ENCODE measurements at regions not wholly inside any gene's neighbourhood (a gene's known extent, or its start where the extent isn't known, plus 50 kb on each side); places are given as distances from the start of the nearest gene placed in this dataset.

- Histone ChIP-seq H3K4ac (ENCODE audit: low read depth, low read length) (no peak overlapping the region), H3K27ac (ENCODE audit: insufficient read length, low read depth, low read length) (no peak overlapping the region), H3K79me2 (ENCODE audit: insufficient read depth, low read length) (no peaks in the 10 kb centered on the region), H3K9ac (ENCODE audit: extremely low read depth, insufficient read length, low read length) (no peak overlapping the region), H4K20me1 (ENCODE audit: control insufficient read depth, insufficient read depth, insufficient read length) (no peaks in the 10 kb centered on the region), H2BK5ac (ENCODE audit: insufficient read length, low read length) (no peak overlapping the region), H2BK120ac (ENCODE audit: low read depth, low read length, poor library complexity, severe bottlenecking) (no peak overlapping the region), H4K91ac (ENCODE audit: insufficient read length, low read depth, low read length) (no peak overlapping the region), H2AFZ (ENCODE audit: low read length) (no peak overlapping the region), H3T11ph (ENCODE audit: low read length) (no peak overlapping the region), H3K4me2 (ENCODE audit: insufficient read depth, insufficient read length, low read length) (no peak overlapping the region), H3K14ac (ENCODE audit: insufficient read depth, low read length) (no peak overlapping the region), H3K23me2 (ENCODE audit: insufficient read length, low read depth, low read length, poor library complexity, severe bottlenecking) (no peaks in the 10 kb centered on the region), H3K9me3 (ENCODE audit: control insufficient read depth, low read depth, low read length) (no peaks in the 10 kb centered on the region), H3K79me1 (ENCODE audit: insufficient read depth, low read depth, low read length, poor library complexity, severe bottlenecking) (no peaks in the 10 kb centered on the region), H3K56ac (ENCODE audit: insufficient read length, low read depth, low read length) (no peak overlapping the region), H4K8ac (replicated peaks; ENCODE audit: insufficient read length, low read depth, low read length) (no peak overlapping the region), H2BK15ac (ENCODE audit: low read depth, low read length) (no peak overlapping the region), H3K23ac (ENCODE audit: insufficient read length, low read depth, low read length) (no peak overlapping the region), H2BK20ac (ENCODE audit: low read depth, low read length, poor library complexity, severe bottlenecking) (no peak overlapping the region), H4K5ac (ENCODE audit: insufficient read length, low read depth, low read length) (no peak overlapping the region), H3K4me1 (ENCODE audit: insufficient read depth, low read length) (no peaks in the 10 kb centered on the region), H2AK5ac (ENCODE audit: insufficient read length, low read length) (no peak overlapping the region), H2BK12ac (ENCODE audit: insufficient read length, low read depth, low read length) (no peak overlapping the region), H3K18ac (ENCODE audit: insufficient read length, low read depth, low read length) (no peak overlapping the region), H3K27me3 (ENCODE audit: insufficient read depth, low read length) (no peaks in the 10 kb centered on the region)
- Mint-ChIP-seq H3K9me3 (no peaks in the 10 kb centered on the region), H3K4me1 (no peaks in the 10 kb centered on the region), H3K4me3 (no peak overlapping the region), H3K36me3 (ENCODE audit: insufficient read depth in 1 of 3, low read depth in 3 of 3) (no peaks in the 10 kb centered on the region; a peak in 1 of 7 replicates), H3K27me3 (ENCODE audit: low read depth) (no peaks in the 10 kb centered on the region), H3K27ac (no peak overlapping the region)
- no CpG with 5 or more reads among the region's 2 CpGs for WGBS (ENCODE audit: extremely low coverage, insufficient read length, low lambda C conversion rate)
- TF ChIP-seq, protein P1, sequence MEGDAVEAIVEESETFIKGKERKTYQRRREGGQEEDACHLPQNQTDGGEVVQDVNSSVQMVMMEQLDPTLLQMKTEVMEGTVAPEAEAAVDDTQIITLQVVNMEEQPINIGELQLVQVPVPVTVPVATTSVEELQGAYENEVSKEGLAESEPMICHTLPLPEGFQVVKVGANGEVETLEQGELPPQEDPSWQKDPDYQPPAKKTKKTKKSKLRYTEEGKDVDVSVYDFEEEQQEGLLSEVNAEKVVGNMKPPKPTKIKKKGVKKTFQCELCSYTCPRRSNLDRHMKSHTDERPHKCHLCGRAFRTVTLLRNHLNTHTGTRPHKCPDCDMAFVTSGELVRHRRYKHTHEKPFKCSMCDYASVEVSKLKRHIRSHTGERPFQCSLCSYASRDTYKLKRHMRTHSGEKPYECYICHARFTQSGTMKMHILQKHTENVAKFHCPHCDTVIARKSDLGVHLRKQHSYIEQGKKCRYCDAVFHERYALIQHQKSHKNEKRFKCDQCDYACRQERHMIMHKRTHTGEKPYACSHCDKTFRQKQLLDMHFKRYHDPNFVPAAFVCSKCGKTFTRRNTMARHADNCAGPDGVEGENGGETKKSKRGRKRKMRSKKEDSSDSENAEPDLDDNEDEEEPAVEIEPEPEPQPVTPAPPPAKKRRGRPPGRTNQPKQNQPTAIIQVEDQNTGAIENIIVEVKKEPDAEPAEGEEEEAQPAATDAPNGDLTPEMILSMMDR (conservative IDR thresholded peaks at IDR 0.05) = no peak
- no peak for DNase-seq
Measured at GRCh38 chr2:226396541-226396940, 403.1 kb downstream of the IRS1 start.

Data from H9 (cell line).